T-helper 2 cell treated with Interferon-gamma antibody and Interleukin-4, amounts not matched to agents 5 μg/mL and 100 μg/mL, for 36 hours (primary cell): ENCODE measurements at regions not wholly inside any gene's neighbourhood (a gene's known extent, or its start where the extent isn't known, plus 50 kb on each side); places are given as distances from the start of the nearest gene placed in this dataset.

Experiments
- DNase-seq: peaks from one replicate; pipeline ENCODE4 v3.0.0; 2021; ENCODE audit warnings: low spot score
- H3K27ac Mint-ChIP-seq: one replicate; pipeline ENCODE4 v1.8.0; 2021; ENCODE audit warnings: mild to moderate bottlenecking, mixed read lengths
- H3K27me3 Mint-ChIP-seq: one replicate; pipeline ENCODE4 v1.8.0; 2021; ENCODE audit warnings: low read depth, mixed read lengths
- H3K36me3 Mint-ChIP-seq: one replicate; pipeline ENCODE4 v1.8.0; 2021; ENCODE audit warnings: low read depth, mixed read lengths
- H3K4me1 Mint-ChIP-seq: one replicate; pipeline ENCODE4 v1.8.0; 2021; ENCODE audit warnings: low read depth, mixed read lengths
- H3K4me3 Mint-ChIP-seq: one replicate; pipeline ENCODE4 v1.8.0; 2022; ENCODE audit warnings: mild to moderate bottlenecking, moderate library complexity, mixed read lengths
- H3K9me3 Mint-ChIP-seq: one replicate; pipeline ENCODE4 v1.8.0; 2021; ENCODE audit warnings: mixed read lengths

- no peaks in the 10 kb centered on the region for H3K9me3 Mint-ChIP-seq
- no peaks in the 10 kb centered on the region for H3K27me3 Mint-ChIP-seq
- no peak overlapping the region for H3K4me3 Mint-ChIP-seq
- no peak for DNase-seq
- no peak overlapping the region for H3K27ac Mint-ChIP-seq
- no peaks in the 10 kb centered on the region for H3K4me1 Mint-ChIP-seq
- H3K36me3 Mint-ChIP-seq, result no peaks in the 10 kb centered on the region
These were observed 111.2 kb upstream of the HDAC4 start for GRCh38 chr2:239512054-239512453.

- H3K27me3 Mint-ChIP-seq, result no peaks in the 10 kb centered on the region
- H3K9me3 Mint-ChIP-seq, result no peaks in the 10 kb centered on the region
- no peak overlapping the region for H3K4me3 Mint-ChIP-seq
- DNase-seq, result no peak
- H3K36me3 Mint-ChIP-seq, result no peaks in the 10 kb centered on the region
- H3K4me1 Mint-ChIP-seq, result no peaks in the 10 kb centered on the region
- H3K27ac Mint-ChIP-seq, result no peak overlapping the region
These were observed 108.7 kb upstream of the HDAC4 start for GRCh38 chr2:239509373-239510143.

GRCh38 chr2:239508261-239508660, 107.4 kb upstream of the HDAC4 start:
- no peak overlapping the region for H3K27ac Mint-ChIP-seq
- H3K27me3 Mint-ChIP-seq, result no peaks in the 10 kb centered on the region
- H3K4me3 Mint-ChIP-seq, result no peak overlapping the region
- no peak for DNase-seq
- no peaks in the 10 kb centered on the region for H3K4me1 Mint-ChIP-seq
- H3K36me3 Mint-ChIP-seq, result no peaks in the 10 kb centered on the region
- no peaks in the 10 kb centered on the region for H3K9me3 Mint-ChIP-seq

- no peak for DNase-seq
- Mint-ChIP-seq H3K4me3 (no peak overlapping the region), H3K36me3 (no peaks in the 10 kb centered on the region), H3K27ac (no peak overlapping the region), H3K4me1 (no peaks in the 10 kb centered on the region), H3K27me3 (no peaks in the 10 kb centered on the region), H3K9me3 (no peaks in the 10 kb centered on the region)
These were observed 106.9 kb upstream of the HDAC4 start for GRCh38 chr2:239507576-239508258.

- H3K27ac Mint-ChIP-seq, result no peak overlapping the region
- no peaks in the 10 kb centered on the region for H3K9me3 Mint-ChIP-seq
- H3K4me1 Mint-ChIP-seq, result no peaks in the 10 kb centered on the region
- H3K36me3 Mint-ChIP-seq, result no peaks in the 10 kb centered on the region
- H3K27me3 Mint-ChIP-seq, result no peaks in the 10 kb centered on the region
- H3K4me3 Mint-ChIP-seq, result no peak overlapping the region
- DNase-seq, result no peak
These were observed 106.1 kb upstream of the HDAC4 start for GRCh38 chr2:239506961-239507360.

GRCh38 chr2:239506101-239506857, 105.5 kb upstream of the HDAC4 start:
- Mint-ChIP-seq H3K4me3 (no peak overlapping the region), H3K4me1 (no peaks in the 10 kb centered on the region), H3K36me3 (no peaks in the 10 kb centered on the region), H3K9me3 (no peaks in the 10 kb centered on the region), H3K27me3 (no peaks in the 10 kb centered on the region), H3K27ac (no peak overlapping the region)
- no peak for DNase-seq

GRCh38 chr2:239504643-239505235, 103.9 kb upstream of the HDAC4 start:
- no peak overlapping the region for H3K27ac Mint-ChIP-seq
- no peaks in the 10 kb centered on the region for H3K4me1 Mint-ChIP-seq
- DNase-seq, result no peak
- no peaks in the 10 kb centered on the region for H3K27me3 Mint-ChIP-seq
- no peaks in the 10 kb centered on the region for H3K9me3 Mint-ChIP-seq
- no peaks in the 10 kb centered on the region for H3K36me3 Mint-ChIP-seq
- H3K4me3 Mint-ChIP-seq, result no peak overlapping the region

GRCh38 chr2:239502430-239503186, 101.8 kb upstream of the HDAC4 start:
- DNase-seq, result no peak
- H3K27me3 Mint-ChIP-seq, result no peaks in the 10 kb centered on the region
- H3K36me3 Mint-ChIP-seq, result no peaks in the 10 kb centered on the region
- H3K27ac Mint-ChIP-seq, result no peak overlapping the region
- H3K4me3 Mint-ChIP-seq, result no peak overlapping the region
- H3K9me3 Mint-ChIP-seq, result no peaks in the 10 kb centered on the region
- H3K4me1 Mint-ChIP-seq, result no peaks in the 10 kb centered on the region

- no peaks in the 10 kb centered on the region for H3K36me3 Mint-ChIP-seq
- DNase-seq, result no peak
- no peak overlapping the region for H3K27ac Mint-ChIP-seq
- H3K9me3 Mint-ChIP-seq, result no peaks in the 10 kb centered on the region
- no peak overlapping the region for H3K4me3 Mint-ChIP-seq
- no peaks in the 10 kb centered on the region for H3K27me3 Mint-ChIP-seq
- peaks cover 4% of the 10 kb centered on the region for H3K4me1 Mint-ChIP-seq
These were observed 100.0 kb upstream of the HDAC4 start for GRCh38 chr2:239500574-239501550.

- peaks cover 3% of the 10 kb centered on the region for H3K27me3 Mint-ChIP-seq
- no peaks in the 10 kb centered on the region for H3K36me3 Mint-ChIP-seq
- peaks cover 4% of the 10 kb centered on the region for H3K4me1 Mint-ChIP-seq
- H3K9me3 Mint-ChIP-seq, result no peaks in the 10 kb centered on the region
- DNase-seq, result no peak
- H3K4me3 Mint-ChIP-seq, result no peak overlapping the region
- H3K27ac Mint-ChIP-seq, result no peak overlapping the region
These were observed 99.1 kb upstream of the HDAC4 start for GRCh38 chr2:239499726-239500573.

GRCh38 chr2:239498981-239499634, 98.3 kb upstream of the HDAC4 start:
- no peak for DNase-seq

More at GRCh38 chr2:239498981-239499634, 98.3 kb upstream of the HDAC4 start:
- peaks cover 4% of the 10 kb centered on the region for H3K4me1 Mint-ChIP-seq
- H3K36me3 Mint-ChIP-seq, result no peaks in the 10 kb centered on the region
- no peaks in the 10 kb centered on the region for H3K9me3 Mint-ChIP-seq
- H3K27me3 Mint-ChIP-seq, result peaks cover 9% of the 10 kb centered on the region
- no peak overlapping the region for H3K27ac Mint-ChIP-seq
- H3K4me3 Mint-ChIP-seq, result no peak overlapping the region
